ENCODE measurements at regions not wholly inside any gene's neighbourhood (a gene's known extent, or its start where the extent isn't known, plus 50 kb on each side); places are given as distances from the start of the nearest gene placed in this dataset.

DNA sequence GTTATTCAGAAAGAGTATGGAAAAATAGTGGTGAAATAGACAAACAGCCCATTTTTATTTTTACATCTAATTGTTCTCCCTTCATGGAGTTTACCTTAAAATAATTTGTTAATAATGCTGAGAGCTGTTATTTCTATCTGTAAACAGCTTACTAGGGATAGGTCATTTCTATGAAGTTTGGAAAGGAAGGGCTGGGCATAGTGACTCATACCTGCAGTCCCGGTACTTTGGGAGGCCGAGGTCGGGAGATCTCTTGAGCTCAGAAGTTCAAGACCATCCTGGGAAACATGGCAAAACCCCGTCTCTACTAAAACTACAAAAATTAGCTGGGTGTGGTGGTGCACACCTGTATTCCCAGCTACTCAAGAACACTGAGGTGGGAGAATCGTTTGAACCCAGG is 624.3 kb upstream of the LMCD1 start:
- TF ChIP-seq POLR2A (IDR thresholded peaks at IDR 0.05; ENCODE audit: low read depth, low read length) (no peak), POLR2AphosphoS5 (IDR thresholded peaks at IDR 0.05; ENCODE audit: low read depth, low read length) (no peak), TAF1 (IDR thresholded peaks at IDR 0.05; ENCODE audit: low read depth, low read length) (no peak), POU2F2 (IDR thresholded peaks at IDR 0.05; ENCODE audit: low read depth, low read length) (no peak), SPI1 (IDR thresholded peaks at IDR 0.05; ENCODE audit: low read depth, low read length) (no peak), PAX5 (IDR thresholded peaks at IDR 0.05; ENCODE audit: insufficient read depth, low read length, severe bottlenecking) (no peak)

Data from GM12891 (cell line).